Ishikawa (cell line): ENCODE measurements at regions not wholly inside any gene's neighbourhood (a gene's known extent, or its start where the extent isn't known, plus 50 kb on each side); places are given as distances from the start of the nearest gene placed in this dataset.

Source experiments
- CEBPB ChIP-seq: IDR thresholded peaks from 2 replicates; pipeline ENCODE4 v1.6.1; 2012
- CREB1 ChIP-seq: IDR thresholded peaks from 2 replicates; pipeline ENCODE4 v1.6.1; 2012; ENCODE audit warnings: low read depth
- EGR1 ChIP-seq: IDR thresholded peaks from 2 replicates; pipeline ENCODE4 v1.6.1; 2012
- EP300 ChIP-seq: IDR thresholded peaks from 2 replicates; pipeline ENCODE4 v1.6.1; 2012; ENCODE audit warnings: borderline replicate concordance
- FOXM1 ChIP-seq: IDR thresholded peaks from 2 replicates; pipeline ENCODE4 v1.6.1; 2012; ENCODE audit warnings: low read depth, borderline replicate concordance
- NFIC ChIP-seq: IDR thresholded peaks from 2 replicates; pipeline ENCODE4 v1.6.1; 2012
- RAD21 ChIP-seq: IDR thresholded peaks from 2 replicates; pipeline ENCODE4 v1.6.1; 2012; ENCODE audit warnings: low read depth
- REST ChIP-seq: IDR thresholded peaks from 2 replicates; pipeline ENCODE4 v1.6.1; 2012; ENCODE audit warnings: low read depth, mild to moderate bottlenecking
- TAF1 ChIP-seq: IDR thresholded peaks from 2 replicates; pipeline ENCODE4 v1.6.1; 2012; ENCODE audit warnings: low read depth, mild to moderate bottlenecking
- TCF12 ChIP-seq: IDR thresholded peaks from 2 replicates; pipeline ENCODE4 v1.6.1; 2012; ENCODE audit warnings: low read depth
- TEAD4 ChIP-seq: IDR thresholded peaks from 2 replicates; pipeline ENCODE4 v1.6.1; 2012
- USF1 ChIP-seq: IDR thresholded peaks from 2 replicates; pipeline ENCODE4 v1.6.1; 2012
- YY1 ChIP-seq: IDR thresholded peaks from 2 replicates; pipeline ENCODE4 v1.6.1; 2012; ENCODE audit warnings: low read depth
- ZBTB7A ChIP-seq: IDR thresholded peaks from 2 replicates; pipeline ENCODE4 v1.6.1; 2012; ENCODE audit warnings: low read depth
- TF ChIP-seq, protein P1 (sequence below): IDR thresholded peaks from 2 replicates; pipeline ENCODE4 v1.6.1; 2012

- TF ChIP-seq, protein P1, sequence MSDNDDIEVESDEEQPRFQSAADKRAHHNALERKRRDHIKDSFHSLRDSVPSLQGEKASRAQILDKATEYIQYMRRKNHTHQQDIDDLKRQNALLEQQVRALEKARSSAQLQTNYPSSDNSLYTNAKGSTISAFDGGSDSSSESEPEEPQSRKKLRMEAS = no peak
- TF ChIP-seq CEBPB (no peak), TAF1 (no peak), EGR1 (no peak), CREB1 (no peak), EP300 (no peak), REST (no peak), YY1 (no peak)
Measured at GRCh38 chr13:31964168-31964567, 67.4 kb upstream of the FRY start.

GRCh38 chr13:31965361-31966066 is 66.1 kb upstream of the FRY start:
- no peak for TF ChIP-seq FOXM1
- TF ChIP-seq, protein P1 = no peak

DNA sequence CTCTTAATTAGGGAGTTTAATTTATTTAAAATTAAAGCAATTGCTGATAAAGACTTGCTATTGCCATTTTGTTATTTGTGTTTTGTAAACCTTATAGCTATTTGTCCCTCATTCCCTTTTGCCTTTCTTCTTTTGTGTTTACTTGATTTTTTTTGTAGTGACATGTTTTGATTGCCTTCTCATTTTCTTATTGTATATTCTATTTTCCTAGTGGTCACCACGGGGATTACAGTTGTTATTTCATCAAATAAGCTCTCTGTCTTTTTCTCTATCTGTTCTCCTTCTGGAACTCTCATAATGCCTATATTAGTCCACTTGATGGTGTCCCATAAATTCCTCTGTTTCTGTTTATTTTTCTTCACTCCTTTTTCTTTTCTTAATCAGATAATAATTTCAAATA is 64.4 kb upstream of the FRY start:
- TF ChIP-seq CREB1 = no peak
- TF ChIP-seq TCF12 = no peak
- TF ChIP-seq FOXM1 = no peak
- TF ChIP-seq NFIC = no peak
- TF ChIP-seq TEAD4 = no peak
- TF ChIP-seq ZBTB7A = no peak
- no peak for TF ChIP-seq YY1
- TF ChIP-seq, protein P1 = no peak
- TF ChIP-seq EGR1 = no peak
- TF ChIP-seq EP300 = no peak
- TF ChIP-seq CEBPB = no peak
- TF ChIP-seq RAD21 = no peak
- TF ChIP-seq REST = no peak
- no peak for TF ChIP-seq TAF1
- TF ChIP-seq USF1 = no peak

DNA sequence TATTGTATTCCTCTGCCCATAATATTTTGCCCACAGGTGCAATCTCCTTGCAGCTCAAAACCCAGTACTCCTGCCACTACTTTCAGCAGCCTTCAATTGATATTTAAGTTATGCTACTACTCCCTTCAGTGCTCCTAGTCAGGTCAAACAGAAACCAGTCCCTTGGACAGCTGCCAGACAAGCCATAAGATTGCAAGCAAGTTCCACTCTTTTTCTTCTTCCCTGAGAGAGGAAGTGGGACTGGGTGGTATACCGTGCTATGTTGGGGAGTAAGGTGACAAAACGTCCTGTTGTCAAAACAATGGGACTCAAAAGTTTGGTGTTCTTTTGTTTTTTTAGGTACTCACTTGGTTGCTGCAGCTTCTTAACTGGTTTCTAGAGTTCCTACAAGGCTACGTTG is 63.1 kb upstream of the FRY start:
- TF ChIP-seq TEAD4 = no peak
- TF ChIP-seq CREB1 = no peak
- TF ChIP-seq EGR1 = no peak
- no peak for TF ChIP-seq CEBPB
- TF ChIP-seq YY1 = no peak
- TF ChIP-seq, protein P1 = no peak
- TF ChIP-seq TAF1 = no peak
- no peak for TF ChIP-seq TCF12
- no peak for TF ChIP-seq RAD21
- no peak for TF ChIP-seq ZBTB7A
- TF ChIP-seq EP300 = no peak
- TF ChIP-seq USF1 = no peak
- no peak for TF ChIP-seq REST
- TF ChIP-seq FOXM1 = no peak
- no peak for TF ChIP-seq NFIC
